ENCODE measurements at regions not wholly inside any gene's neighbourhood (a gene's known extent, or its start where the extent isn't known, plus 50 kb on each side); places are given as distances from the start of the nearest gene placed in this dataset.

- TF ChIP-seq CTCF (IDR thresholded peaks at IDR 0.05) = no peak
- no peak for TF ChIP-seq POLR2A (IDR thresholded peaks at IDR 0.05)
Observed at GRCh38 chr11:110878513-110878912, 166.3 kb upstream of the ARHGAP20 start.
